ENCODE measurements at regions not wholly inside any gene's neighbourhood (a gene's known extent, or its start where the extent isn't known, plus 50 kb on each side); places are given as distances from the start of the nearest gene placed in this dataset.

GRCh38 chr21:33155422-33155821 is 74.3 kb upstream of the IFNAR2 start:
- TF ChIP-seq POLR2A (IDR thresholded peaks at IDR 0.05; ENCODE audit: low read length), result no peak
- no peak for TF ChIP-seq GATA1 (IDR thresholded peaks at IDR 0.05; ENCODE audit: low read depth, low read length)
